ENCODE measurements at regions not wholly inside any gene's neighbourhood (a gene's known extent, or its start where the extent isn't known, plus 50 kb on each side); places are given as distances from the start of the nearest gene placed in this dataset.

- dilution Hi-C loops (cut with HindIII; ENCODE audit: low sequenced_read_pairs, unreplicated experiment): no loop called here
- no peak overlapping the region for H3K4me2 ChIP-seq (ENCODE audit: low read depth, low read length)
Measured at GRCh38 chrX:116009861-116010710, 160.5 kb upstream of the AGTR2 start.

More at GRCh38 chrX:116009861-116010710, 160.5 kb upstream of the AGTR2 start:
- WGBS, 2 experiments (ENCODE audit: extremely low coverage in 2 of 2, insufficient read length in 1 of 2): 4% methylated on average over 6 of the region's 8 CpGs; no CpG with 5 or more reads in 1 of the 2 experiments
- Histone ChIP-seq H2BK120ac (ENCODE audit: low read depth, low read length) (no peak overlapping the region), H2AK9ac (replicated peaks; ENCODE audit: low read depth, low read length, poor library complexity) (no peak overlapping the region), H3K23ac (ENCODE audit: low read depth, low read length) (no peak overlapping the region), H3K27me3 (ENCODE audit: control insufficient read depth, insufficient read depth, low read length) (peaks cover 4% of the 10 kb centered on the region), H3K4me3 (ENCODE audit: insufficient read depth, low read depth, low read length) (no peak overlapping the region), H3K9me3 (ENCODE audit: control insufficient read depth, insufficient read depth, low read length) (0 out of 2 replicates have a peak, but pooled peaks cover 2% of the 10 kb centered on the region), H4K20me1 (ENCODE audit: insufficient read depth, low read length) (no peaks in the 10 kb centered on the region), H3K9me1 (ENCODE audit: insufficient read depth, low read length) (no peaks in the 10 kb centered on the region), H2BK20ac (ENCODE audit: low read depth, low read length) (no peak overlapping the region), H3K18ac (ENCODE audit: low read depth, low read length) (no peak overlapping the region), H3K14ac (replicated peaks; ENCODE audit: low read depth, low read length) (no peak overlapping the region), H3K4me1 (ENCODE audit: control insufficient read depth, insufficient read depth, low read length) (no peaks in the 10 kb centered on the region), H2AK5ac (ENCODE audit: low read depth, low read length) (no peak overlapping the region), H2BK15ac (ENCODE audit: low read depth, low read length) (no peak overlapping the region), H3K9ac (ENCODE audit: low read depth, low read length) (no peak overlapping the region), H3K56ac (ENCODE audit: extremely low read depth, insufficient read depth, low read length) (no peak overlapping the region), H3K27ac (ENCODE audit: insufficient read depth, low read length) (no peak overlapping the region), H2BK5ac (ENCODE audit: low read depth, low read length, poor library complexity, severe bottlenecking) (no peak overlapping the region), H4K8ac (ENCODE audit: low read depth in 2 of 2, low read length in 2 of 2) (no peak overlapping the region), H2AFZ (replicated peaks; ENCODE audit: low read length, poor library complexity) (no peak overlapping the region), H3K36me3 (ENCODE audit: control insufficient read depth, insufficient read depth, low read length) (no peaks in the 10 kb centered on the region), H3K4ac (ENCODE audit: low read depth, low read length) (no peak overlapping the region), H4K91ac (ENCODE audit: insufficient read depth, low read depth, low read length) (no peak overlapping the region), H3K79me1 (ENCODE audit: low read depth in 1 of 2, low read length in 2 of 2) (no peaks in the 10 kb centered on the region), H4K5ac (ENCODE audit: low read depth, low read length) (no peak overlapping the region)
- DNase-seq: no peak
- no TSS peak for BruUV-seq (replicated peaks)
- no peak for ATAC-seq (ENCODE audit: low read depth)
- intact Hi-C loops (cut with micrococcal nuclease): no loop called here
- CTCF ChIA-PET: no interaction called here
- TF ChIP-seq RCOR1 (IDR thresholded peaks at IDR 0.05; ENCODE audit: insufficient replicate concordance, low read length) (no peak), MXI1 (IDR thresholded peaks at IDR 0.05; ENCODE audit: borderline replicate concordance, low read depth, low read length) (no peak), NFE2L2 (IDR thresholded peaks at IDR 0.05; ENCODE audit: low read depth, low read length) (no peak), FOS (IDR thresholded peaks at IDR 0.05; ENCODE audit: low read depth, low read length) (no peak), POLR2A (IDR thresholded peaks at IDR 0.05; ENCODE audit: low read depth, low read length) (no peak), SMC3 (IDR thresholded peaks at IDR 0.05; ENCODE audit: low read depth, low read length) (no peak), CHD1 (IDR thresholded peaks at IDR 0.05; ENCODE audit: low read depth, low read length) (no peak), CTCF (conservative IDR thresholded peaks at IDR 0.05; ENCODE audit: low read depth, low read length) (no peak), MAFK (IDR thresholded peaks at IDR 0.05; ENCODE audit: low read depth, low read length) (no peak)
- POLR2A ChIA-PET (ENCODE audit: unreplicated experiment): no interaction called here
- in situ Hi-C loops (cut with MboI; ENCODE audit: low sequenced_read_pairs): no loop called here
